Suprapubic skin (tissue), 4 donors: ENCODE measurements at regions not wholly inside any gene's neighbourhood (a gene's known extent, or its start where the extent isn't known, plus 50 kb on each side); places are given as distances from the start of the nearest gene placed in this dataset.

Source experiments
- DNase-seq, 2 donors: peaks; one replicate each; pipeline ENCODE4 v3.0.0-alpha.2; 2019; ENCODE audit warnings: low spot score in 2 of 2
- H3K27ac ChIP-seq: fragments of 200-600 bp; sonication (generic); one replicate; pipeline ENCODE4 v1.5.1; 2019
- H3K27me3 ChIP-seq: fragments of 200-600 bp; sonication (generic); one replicate; pipeline ENCODE4 v1.5.1; 2019
- H3K36me3 ChIP-seq: fragments of 200-600 bp; sonication (generic); one replicate; pipeline ENCODE4 v1.5.1; 2019
- H3K4me1 ChIP-seq: fragments of 200-600 bp; sonication (generic); one replicate; pipeline ENCODE4 v1.5.1; 2019
- H3K4me3 ChIP-seq: fragments of 200-600 bp; sonication (generic); one replicate; pipeline ENCODE4 v1.5.1; 2019; ENCODE audit warnings: mild to moderate bottlenecking
- H3K9me3 ChIP-seq: fragments of 200-600 bp; sonication (generic); one replicate; pipeline ENCODE4 v1.5.1; 2019
- EP300 ChIP-seq: sonication (generic); formaldehyde crosslinking; IDR thresholded peaks from one replicate; pipeline ENCODE4 v1.6.1; 2017; ENCODE audit warnings: antibody characterized with exemption
- POLR2A ChIP-seq, 2 donors: fragments of 450-650 bp; IDR thresholded peaks; one replicate each; pipeline ENCODE4 v1.6.1; 2017; ENCODE audit warnings: antibody characterized with exemption in 2 of 2, mild to moderate bottlenecking in 2 of 2, moderate library complexity in 2 of 2
- POLR2AphosphoS5 ChIP-seq, 3 donors: sonication (generic); formaldehyde crosslinking; IDR thresholded peaks; one replicate each; pipeline ENCODE4 v1.6.1; 2017; ENCODE audit warnings: antibody characterized with exemption in 3 of 3
- WGBS: methylation state at CpG from one replicate; pipeline ENCODE4 v1.1.5; 2018; 5-methylcytosine and 5-hydroxymethylcytosine counted together
- TF ChIP-seq, protein P1 (sequence below), 2 donors: fragments of 200-600 bp in 1 of 2; fragments of 450-650 bp in 1 of 2; sonication (generic) in 1 of 2; IDR thresholded peaks; one replicate each; pipeline ENCODE4 v1.5.1; 2016 to 2019; ENCODE audit warnings: antibody characterized with exemption in 2 of 2, mild to moderate bottlenecking in 1 of 2, moderate library complexity in 1 of 2

DNA sequence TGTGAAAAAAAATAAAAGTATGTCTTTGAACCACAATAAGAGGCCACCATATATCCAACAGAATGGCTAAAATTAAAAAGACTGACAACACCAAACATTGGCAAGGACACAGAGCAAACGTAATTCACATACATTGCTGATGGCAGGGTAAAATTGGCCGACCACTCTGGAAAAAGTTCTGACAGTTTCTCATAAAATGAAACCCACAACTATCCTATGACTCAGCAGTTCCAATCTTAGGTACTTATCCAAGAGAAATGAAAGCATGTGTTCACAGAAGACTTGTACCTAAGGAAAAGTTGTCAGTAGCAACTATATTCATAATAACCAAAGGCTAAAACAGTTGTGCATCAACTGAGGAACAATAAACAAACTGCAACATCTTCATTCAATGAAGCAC is 357.3 kb upstream of the XYLT1 start:
- Histone ChIP-seq H3K9me3 (no peaks in the 10 kb centered on the region), H3K36me3 (no peaks in the 10 kb centered on the region), H3K27ac (no peak overlapping the region), H3K27me3 (no peaks in the 10 kb centered on the region), H3K4me3 (no peak overlapping the region), H3K4me1 (peaks cover 9% of the 10 kb centered on the region)
- no peak for TF ChIP-seq EP300
- TF ChIP-seq, protein P1, sequence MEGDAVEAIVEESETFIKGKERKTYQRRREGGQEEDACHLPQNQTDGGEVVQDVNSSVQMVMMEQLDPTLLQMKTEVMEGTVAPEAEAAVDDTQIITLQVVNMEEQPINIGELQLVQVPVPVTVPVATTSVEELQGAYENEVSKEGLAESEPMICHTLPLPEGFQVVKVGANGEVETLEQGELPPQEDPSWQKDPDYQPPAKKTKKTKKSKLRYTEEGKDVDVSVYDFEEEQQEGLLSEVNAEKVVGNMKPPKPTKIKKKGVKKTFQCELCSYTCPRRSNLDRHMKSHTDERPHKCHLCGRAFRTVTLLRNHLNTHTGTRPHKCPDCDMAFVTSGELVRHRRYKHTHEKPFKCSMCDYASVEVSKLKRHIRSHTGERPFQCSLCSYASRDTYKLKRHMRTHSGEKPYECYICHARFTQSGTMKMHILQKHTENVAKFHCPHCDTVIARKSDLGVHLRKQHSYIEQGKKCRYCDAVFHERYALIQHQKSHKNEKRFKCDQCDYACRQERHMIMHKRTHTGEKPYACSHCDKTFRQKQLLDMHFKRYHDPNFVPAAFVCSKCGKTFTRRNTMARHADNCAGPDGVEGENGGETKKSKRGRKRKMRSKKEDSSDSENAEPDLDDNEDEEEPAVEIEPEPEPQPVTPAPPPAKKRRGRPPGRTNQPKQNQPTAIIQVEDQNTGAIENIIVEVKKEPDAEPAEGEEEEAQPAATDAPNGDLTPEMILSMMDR (IDR thresholded peaks at IDR 0.05): no peak
- no peak for TF ChIP-seq POLR2A (IDR thresholded peaks at IDR 0.05)
- TF ChIP-seq POLR2AphosphoS5 (IDR thresholded peaks at IDR 0.05): no peak
- WGBS: 5% methylated on average over 2 of the region's 2 CpGs
- DNase-seq: no peak

DNA sequence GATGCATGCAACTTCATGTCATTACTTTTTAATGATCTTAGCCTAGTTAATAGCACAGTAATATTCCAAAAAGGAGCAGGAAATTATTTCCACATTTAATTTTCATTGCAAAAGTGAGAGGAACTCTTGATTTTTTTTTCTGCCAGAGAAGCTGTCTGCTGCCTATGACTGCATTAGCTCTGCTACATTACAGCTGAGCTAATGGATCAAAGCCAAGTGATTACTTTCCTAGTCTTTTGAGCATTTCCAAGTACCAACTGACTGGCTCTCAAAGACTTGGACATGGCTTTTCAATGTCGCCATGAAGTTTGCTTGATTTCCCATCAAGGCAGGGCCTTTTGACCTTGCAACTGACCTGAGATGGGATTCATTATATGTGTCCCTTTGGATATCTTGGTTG is 356.6 kb upstream of the XYLT1 start:
- WGBS: 57% methylated on average over 1 of the region's 1 CpG
- H3K9me3 ChIP-seq: no peaks in the 10 kb centered on the region
- H3K27ac ChIP-seq: no peak overlapping the region
- no peak overlapping the region for H3K4me3 ChIP-seq
- DNase-seq: no peak
- no peak for TF ChIP-seq EP300
- no peak for TF ChIP-seq POLR2AphosphoS5 (IDR thresholded peaks at IDR 0.05)
- TF ChIP-seq, protein P1 (IDR thresholded peaks at IDR 0.05): no peak
- no peak for TF ChIP-seq POLR2A (IDR thresholded peaks at IDR 0.05)
- no peaks in the 10 kb centered on the region for H3K27me3 ChIP-seq
- H3K4me1 ChIP-seq: peaks cover 9% of the 10 kb centered on the region
- no peaks in the 10 kb centered on the region for H3K36me3 ChIP-seq

DNA sequence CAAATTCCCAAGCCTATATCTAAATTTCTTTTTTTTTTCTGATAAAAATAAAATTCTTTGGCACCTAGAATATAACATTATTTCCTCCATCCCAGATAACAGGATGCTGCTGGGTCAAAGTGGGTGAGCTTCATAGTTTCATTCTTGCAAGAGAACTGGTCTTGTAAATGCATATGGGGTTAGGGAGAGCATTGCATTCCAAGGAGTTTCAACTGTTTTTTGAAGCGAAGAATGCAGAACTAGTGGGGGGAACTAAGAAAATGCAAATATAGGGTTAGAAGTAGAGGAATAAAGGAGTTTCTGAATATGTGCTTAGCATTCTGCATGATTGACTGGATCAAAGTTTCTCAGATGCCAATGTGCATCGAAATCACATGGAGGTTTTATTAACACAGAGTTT is 347.2 kb upstream of the XYLT1 start:
- TF ChIP-seq, protein P1 (IDR thresholded peaks at IDR 0.05): no peak
- no peak for TF ChIP-seq POLR2A (IDR thresholded peaks at IDR 0.05)
- no peak for TF ChIP-seq EP300
- Histone ChIP-seq H3K36me3 (no peaks in the 10 kb centered on the region), H3K27me3 (no peaks in the 10 kb centered on the region), H3K9me3 (no peaks in the 10 kb centered on the region), H3K4me1 (no peaks in the 10 kb centered on the region), H3K4me3 (no peak overlapping the region), H3K27ac (no peak overlapping the region)
- 77% methylated on average over 2 of the region's 2 CpGs for WGBS
- DNase-seq: no peak

DNA sequence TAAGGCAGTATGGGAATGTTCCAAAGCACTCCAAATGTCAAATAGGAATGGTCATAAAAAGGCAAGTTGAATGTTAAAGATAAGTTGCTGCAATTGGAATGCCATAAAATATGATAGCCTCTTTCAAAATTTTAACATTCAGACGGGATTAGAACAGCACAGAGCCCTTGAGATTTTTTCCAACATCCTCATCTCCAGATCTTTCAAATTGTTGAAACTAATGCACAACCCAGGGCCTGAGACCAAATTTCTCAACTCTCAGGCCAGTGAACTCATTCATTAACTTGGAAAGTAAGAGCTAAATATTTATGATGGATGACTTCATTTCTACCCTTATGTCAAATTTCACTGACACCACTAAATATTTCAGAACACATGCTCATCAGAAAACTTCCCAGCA is 346.5 kb upstream of the XYLT1 start:
- Histone ChIP-seq H3K27me3 (no peaks in the 10 kb centered on the region), H3K4me3 (no peak overlapping the region), H3K27ac (no peak overlapping the region), H3K36me3 (no peaks in the 10 kb centered on the region), H3K9me3 (no peaks in the 10 kb centered on the region), H3K4me1 (no peaks in the 10 kb centered on the region)
- TF ChIP-seq POLR2A (IDR thresholded peaks at IDR 0.05) (no peak), EP300 (no peak), POLR2AphosphoS5 (IDR thresholded peaks at IDR 0.05) (no peak)
- TF ChIP-seq, protein P1 (IDR thresholded peaks at IDR 0.05): no peak
- 45% methylated on average over 1 of the region's 1 CpG for WGBS
- DNase-seq: no peak

DNA sequence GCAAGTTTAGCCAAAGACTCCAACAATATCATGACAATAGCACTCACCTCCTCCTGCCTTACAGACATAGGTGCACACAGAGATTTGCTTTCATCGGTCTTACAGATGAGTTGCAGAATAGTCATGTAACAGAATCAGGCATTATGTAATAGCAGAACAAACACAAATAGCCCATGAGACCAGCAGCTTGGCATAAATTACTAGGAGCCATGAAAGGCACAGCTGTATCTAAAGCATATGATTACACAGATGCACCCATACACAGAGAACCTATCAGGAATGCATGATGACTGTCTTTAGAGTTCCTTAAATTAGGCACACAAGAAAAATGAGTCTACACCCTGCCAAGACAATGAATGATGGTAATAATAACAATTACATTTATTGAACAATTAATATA is 342.0 kb upstream of the XYLT1 start:
- no peak for DNase-seq
- Histone ChIP-seq H3K36me3 (no peaks in the 10 kb centered on the region), H3K4me3 (no peak overlapping the region), H3K4me1 (no peaks in the 10 kb centered on the region), H3K27me3 (no peaks in the 10 kb centered on the region), H3K9me3 (no peaks in the 10 kb centered on the region), H3K27ac (no peak overlapping the region)
- WGBS: 73% methylated on average over 1 of the region's 1 CpG
- TF ChIP-seq POLR2AphosphoS5 (IDR thresholded peaks at IDR 0.05) (no peak), EP300 (no peak), POLR2A (IDR thresholded peaks at IDR 0.05) (no peak)
- TF ChIP-seq, protein P1 (IDR thresholded peaks at IDR 0.05): no peak
